HepG2 (cell line): ENCODE measurements at regions not wholly inside any gene's neighbourhood (a gene's known extent, or its start where the extent isn't known, plus 50 kb on each side); places are given as distances from the start of the nearest gene placed in this dataset.

Source experiments
- ATAC-seq: fragments of 200-7000 bp; cut with Tn5 transposase; 3 replicates; pipeline ENCODE4 v1.9.1; 2020; ENCODE audit warnings: mild to moderate bottlenecking, moderate library complexity
- BruUV-seq: library from RNA; stranded (reverse); fragments of 400-500 nt; replicated peaks from 2 replicates; lab custom pipeline; 2021; lab: Mats Ljungman, UMichigan
- CTCF ChIA-PET: fragments of 300-600 bp; formaldehyde crosslinking; extraction: SDS; loops from one replicate; lab custom pipeline; 2021; ENCODE audit warnings: low total read pairs, inconsistent platforms, low intra/inter-chr PET ratio; lab: Yijun Ruan, JAX
- POLR2A ChIA-PET: fragments of 350-600 bp; sonication (Branson Sonifier 250); formaldehyde crosslinking; loops from one replicate; lab custom pipeline; 2020; ENCODE audit warnings: antibody characterized with exemption, inconsistent platforms; lab: Yijun Ruan, JAX
- DNase-seq: peaks from one replicate; pipeline ENCODE4 v3.0.0-alpha.2; 2015; ENCODE audit warnings: low spot score
- FAIRE-seq: peaks from 3 replicates; lab custom pipeline; 2011; peaks lifted over from hg19 to GRCh38; lab: Jason Lieb, UNC
- H2AFZ ChIP-seq: one replicate; pipeline ENCODE4 v1.6.1; 2011; ENCODE audit warnings: low read length, inconsistent platforms
- H3K27ac ChIP-seq: fragments of 300-600 bp; 3 replicates; pipeline ENCODE4 v1.8.0; 2011; ENCODE audit warnings: mixed run types, mild to moderate bottlenecking, mixed read lengths, low read length, inconsistent platforms; ENCODE audit not compliant: insufficient read depth; ENCODE audit errors: extremely low read length
- H3K27me3 ChIP-seq, 2 experiments: fragments of 200-600 bp in 1 of 2; 2 replicates in 1 of 2; 3 replicates in 1 of 2; pipeline versions ENCODE4 v1.6.0 to v1.8.0; 2011; ENCODE audit warnings: low read length in 2 of 2, mild to moderate bottlenecking in 2 of 2, moderate library complexity in 2 of 2, inconsistent platforms in 1 of 2; ENCODE audit not compliant: insufficient read depth in 2 of 2, control insufficient read depth in 1 of 2
- H3K36me3 ChIP-seq, 2 experiments: fragments of 200-600 bp in 1 of 2; replicated peaks in 1 of 2; 2 replicates in 1 of 2; 3 replicates in 1 of 2; pipeline versions ENCODE4 v1.5.1 to v1.8.0; 2011; ENCODE audit warnings: low read length in 2 of 2, inconsistent platforms in 1 of 2; ENCODE audit not compliant: insufficient read depth in 2 of 2, control insufficient read depth in 1 of 2
- H3K4me1 ChIP-seq: 2 replicates; pipeline ENCODE4 v1.5.1; 2012; ENCODE audit warnings: low read length, inconsistent platforms; ENCODE audit not compliant: insufficient read depth
- H3K4me2 ChIP-seq: 2 replicates; pipeline ENCODE4 v1.6.0; 2011; ENCODE audit warnings: low read depth, low read length, inconsistent platforms
- H3K4me3 ChIP-seq, 3 experiments: fragments of 200-600 bp in 1 of 3; sonication (generic), shearing (Covaris generic) in 1 of 3; replicated peaks in 1 of 3; 2 replicates each; pipeline ENCODE4 v1.5.1; 2011 to 2016; ENCODE audit warnings: low read length in 3 of 3, inconsistent platforms in 2 of 3, low read depth in 2 of 3, mild to moderate bottlenecking in 2 of 3, control low read depth in 1 of 3, mixed read lengths in 1 of 3; ENCODE audit not compliant: insufficient read depth in 1 of 3
- H3K79me2 ChIP-seq: one replicate; pipeline ENCODE4 v1.6.1; 2011; ENCODE audit warnings: low read length, inconsistent platforms; ENCODE audit not compliant: insufficient read depth
- H3K9ac ChIP-seq: 2 replicates; pipeline ENCODE4 v1.6.0; 2011; ENCODE audit warnings: mild to moderate bottlenecking, low read depth, low read length, inconsistent platforms; ENCODE audit not compliant: insufficient read depth
- H3K9me3 ChIP-seq: 2 replicates; pipeline ENCODE4 v1.5.1; 2012; ENCODE audit warnings: mild to moderate bottlenecking, low read length
- H4K20me1 ChIP-seq: 2 replicates; pipeline ENCODE4 v1.6.0; 2011; ENCODE audit warnings: inconsistent platforms, mild to moderate bottlenecking, low read length, moderate library complexity; ENCODE audit not compliant: insufficient read depth
- LRRFIP1 ChIP-seq: sonication (generic); formaldehyde crosslinking; conservative IDR thresholded peaks from 2 replicates; pipeline ENCODE4 v1.4.0; 2020; ENCODE audit warnings: missing genetic modification reagents
- TBL1XR1 ChIP-seq: fragments of 150-350 bp; IDR thresholded peaks from 2 replicates; pipeline ENCODE4 v1.6.1; 2014; ENCODE audit warnings: borderline replicate concordance, low read length; ENCODE audit not compliant: partially characterized antibody
- TOPORS ChIP-seq: sonication (generic); formaldehyde crosslinking; IDR thresholded peaks from 2 replicates; pipeline ENCODE4 v1.8.0; 2023; ENCODE audit warnings: mild to moderate bottlenecking, missing genetic modification reagents
- ZFP90 ChIP-seq: sonication (generic); formaldehyde crosslinking; IDR thresholded peaks from 2 replicates; pipeline ENCODE4 v1.8.0; 2022; ENCODE audit warnings: missing genetic modification reagents, mild to moderate bottlenecking, inconsistent platforms, borderline replicate concordance
- WGBS: methylation state at CpG from one replicate; pipeline ENCODE4 v1.1.6; 2017; ENCODE audit warnings: low lambda C conversion rate; 5-methylcytosine and 5-hydroxymethylcytosine counted together
- in situ Hi-C: cut with HindIII; loops from 2 replicates; pipeline ENCODE4 v1.10.0; 2017; ENCODE audit warnings: low pct_unique_long_range_greater_than_20kb; ENCODE audit not compliant: extremely low pct_ligation_motif_present
- intact Hi-C: fragments of 100-400 bp; cut with micrococcal nuclease; formaldehyde crosslinking; loops from one replicate; pipeline ENCODE4 v1.10.0; 2022; ENCODE audit not compliant: unreplicated experiment
- TF ChIP-seq, protein P1 (sequence below): sonication (generic); formaldehyde crosslinking; IDR thresholded peaks from 2 replicates; pipeline ENCODE4 v1.9.0; 2021; ENCODE audit warnings: missing genetic modification reagents, borderline replicate concordance

DNA sequence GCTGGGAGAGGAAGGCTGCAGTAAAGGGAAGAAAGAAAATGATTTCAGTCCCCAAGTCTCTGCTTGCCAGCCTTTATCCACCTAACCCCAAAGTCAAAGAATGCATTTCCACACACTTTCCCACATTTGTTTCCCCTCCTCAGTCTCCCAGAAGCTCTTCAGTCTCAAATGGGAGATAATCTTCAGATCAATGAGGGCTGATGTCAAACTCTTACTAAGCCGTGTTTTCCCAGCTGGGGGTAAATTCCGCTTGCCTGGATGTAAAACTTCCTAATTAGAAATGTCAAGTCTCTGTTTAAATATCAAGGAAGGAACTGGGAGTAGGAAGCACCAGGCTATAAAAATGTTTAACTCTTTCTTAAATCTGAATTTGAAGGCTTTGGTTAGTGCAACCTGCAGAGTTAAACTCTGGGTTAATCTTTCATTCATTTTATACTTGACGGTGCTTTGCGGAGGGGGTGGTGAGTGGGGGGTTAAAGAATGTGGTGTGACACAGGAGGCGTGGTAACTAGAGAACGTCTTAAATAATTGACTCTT, 601.4 kb upstream of the ACTRT1 start:
- Histone ChIP-seq H3K4me1 (no peaks in the 10 kb centered on the region), H3K27me3 (no peaks in the 10 kb centered on the region), H4K20me1 (no peaks in the 10 kb centered on the region), H3K4me3 (no peak overlapping the region), H3K27ac (no peak overlapping the region), H2AFZ (no peak overlapping the region), H3K9me3 (no peaks in the 10 kb centered on the region), H3K4me2 (no peak overlapping the region), H3K36me3 (no peaks in the 10 kb centered on the region), H3K79me2 (no peaks in the 10 kb centered on the region), H3K9ac (no peak overlapping the region)
- CTCF ChIA-PET = no interaction called here
- no peak for ATAC-seq
- TF ChIP-seq, protein P1, sequence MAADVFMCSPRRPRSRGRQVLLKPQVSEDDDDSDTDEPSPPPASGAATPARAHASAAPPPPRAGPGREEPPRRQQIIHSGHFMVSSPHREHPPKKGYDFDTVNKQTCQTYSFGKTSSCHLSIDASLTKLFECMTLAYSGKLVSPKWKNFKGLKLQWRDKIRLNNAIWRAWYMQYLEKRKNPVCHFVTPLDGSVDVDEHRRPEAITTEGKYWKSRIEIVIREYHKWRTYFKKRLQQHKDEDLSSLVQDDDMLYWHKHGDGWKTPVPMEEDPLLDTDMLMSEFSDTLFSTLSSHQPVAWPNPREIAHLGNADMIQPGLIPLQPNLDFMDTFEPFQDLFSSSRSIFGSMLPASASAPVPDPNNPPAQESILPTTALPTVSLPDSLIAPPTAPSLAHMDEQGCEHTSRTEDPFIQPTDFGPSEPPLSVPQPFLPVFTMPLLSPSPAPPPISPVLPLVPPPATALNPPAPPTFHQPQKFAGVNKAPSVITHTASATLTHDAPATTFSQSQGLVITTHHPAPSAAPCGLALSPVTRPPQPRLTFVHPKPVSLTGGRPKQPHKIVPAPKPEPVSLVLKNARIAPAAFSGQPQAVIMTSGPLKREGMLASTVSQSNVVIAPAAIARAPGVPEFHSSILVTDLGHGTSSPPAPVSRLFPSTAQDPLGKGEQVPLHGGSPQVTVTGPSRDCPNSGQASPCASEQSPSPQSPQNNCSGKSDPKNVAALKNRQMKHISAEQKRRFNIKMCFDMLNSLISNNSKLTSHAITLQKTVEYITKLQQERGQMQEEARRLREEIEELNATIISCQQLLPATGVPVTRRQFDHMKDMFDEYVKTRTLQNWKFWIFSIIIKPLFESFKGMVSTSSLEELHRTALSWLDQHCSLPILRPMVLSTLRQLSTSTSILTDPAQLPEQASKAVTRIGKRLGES (CRISPR knock-in tag) = no peak
- no peak for TF ChIP-seq ZFP90 (CRISPR knock-in tag)
- in situ Hi-C loops = no loop called here
- intact Hi-C loops = no loop called here
- WGBS = 37% methylated on average over 6 of the region's 6 CpGs
- FAIRE-seq = no peak
- DNase-seq = no peak
- POLR2A ChIA-PET = no interaction called here
- BruUV-seq = no TSS peak

- ATAC-seq (no peak), DNase-seq (no peak), FAIRE-seq (no peak)
- 7% methylated on average over 1 of the region's 1 CpG for WGBS
- no peak overlapping the region for H3K9ac ChIP-seq
- in situ Hi-C loops (no loop called here), intact Hi-C loops (no loop called here)
- no peaks in the 10 kb centered on the region for H4K20me1 ChIP-seq
- no peak overlapping the region for H3K4me2 ChIP-seq
- POLR2A ChIA-PET = no interaction called here
- no peaks in the 10 kb centered on the region for H3K36me3 ChIP-seq
- H3K4me1 ChIP-seq = no peaks in the 10 kb centered on the region
- H2AFZ ChIP-seq = no peak overlapping the region
- no peaks in the 10 kb centered on the region for H3K79me2 ChIP-seq
- H3K27me3 ChIP-seq = no peaks in the 10 kb centered on the region
- no peak overlapping the region for H3K4me3 ChIP-seq
- CTCF ChIA-PET = no interaction called here
- H3K27ac ChIP-seq = no peak overlapping the region
- no TSS peak for BruUV-seq
- no peak for TF ChIP-seq TBL1XR1
- TF ChIP-seq TOPORS (CRISPR knock-in tag) = no peak
- no peak for TF ChIP-seq LRRFIP1 (CRISPR knock-in tag)
- H3K9me3 ChIP-seq = no peaks in the 10 kb centered on the region
Observed at GRCh38 chrX:128650326-128650725, 598.1 kb upstream of the ACTRT1 start.
